ENCODE measurements at regions not wholly inside any gene's neighbourhood (a gene's known extent, or its start where the extent isn't known, plus 50 kb on each side); places are given as distances from the start of the nearest gene placed in this dataset.

DNA sequence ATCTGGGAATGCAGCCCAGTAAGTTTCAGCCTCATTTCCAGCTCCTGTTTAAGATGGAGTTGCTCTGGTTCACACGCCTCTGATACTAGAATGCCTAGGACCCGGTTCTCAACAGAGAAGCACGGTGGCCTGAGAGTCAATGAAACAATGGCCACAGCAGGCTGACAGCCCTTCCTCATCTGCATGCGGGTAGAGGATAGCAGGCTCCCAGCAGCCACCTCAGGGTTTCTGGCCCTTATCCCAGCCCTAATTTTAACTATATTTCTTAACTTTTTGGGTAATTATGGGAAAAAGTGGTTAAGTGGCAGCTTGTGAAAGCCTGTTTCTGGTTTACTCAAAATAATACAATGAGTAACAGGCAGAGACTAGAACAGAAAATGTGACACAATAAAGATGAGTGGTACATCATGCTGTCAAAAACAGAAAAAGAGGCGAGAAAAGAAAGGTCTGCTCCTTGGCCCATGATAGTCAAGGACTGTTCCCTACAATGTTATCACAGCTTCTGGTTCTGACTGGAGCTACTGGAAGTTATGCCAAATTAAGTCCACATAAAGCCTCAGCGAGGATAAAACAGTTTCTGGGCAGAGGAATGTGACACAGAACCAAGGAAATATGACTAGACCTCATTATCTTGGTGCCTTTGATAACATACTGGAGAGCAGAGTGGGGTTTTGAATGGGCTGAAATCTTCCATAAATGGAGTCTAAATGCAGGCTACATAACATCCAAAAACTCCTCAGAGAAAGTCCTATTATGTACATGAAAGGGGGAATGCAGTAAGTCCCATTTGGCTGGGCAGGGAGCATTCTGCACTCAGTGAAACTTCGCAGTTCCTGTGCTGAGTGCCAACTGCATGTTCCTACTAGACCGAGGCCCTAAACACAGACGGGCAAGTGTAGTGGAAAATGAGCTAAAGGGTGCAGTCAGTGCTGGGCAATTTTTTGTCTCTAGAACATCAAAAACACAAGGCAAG is 92.1 kb downstream of the NIBAN1 start:
- no peak for TF ChIP-seq ZFP30 (CRISPR knock-in tag; IDR thresholded peaks at IDR 0.05)
- no peak for TF ChIP-seq ZC3H10 (CRISPR knock-in tag; IDR thresholded peaks at IDR 0.05)
- TF ChIP-seq RARB (CRISPR knock-in tag; IDR thresholded peaks at IDR 0.05), result no peak
- TF ChIP-seq, protein P1, sequence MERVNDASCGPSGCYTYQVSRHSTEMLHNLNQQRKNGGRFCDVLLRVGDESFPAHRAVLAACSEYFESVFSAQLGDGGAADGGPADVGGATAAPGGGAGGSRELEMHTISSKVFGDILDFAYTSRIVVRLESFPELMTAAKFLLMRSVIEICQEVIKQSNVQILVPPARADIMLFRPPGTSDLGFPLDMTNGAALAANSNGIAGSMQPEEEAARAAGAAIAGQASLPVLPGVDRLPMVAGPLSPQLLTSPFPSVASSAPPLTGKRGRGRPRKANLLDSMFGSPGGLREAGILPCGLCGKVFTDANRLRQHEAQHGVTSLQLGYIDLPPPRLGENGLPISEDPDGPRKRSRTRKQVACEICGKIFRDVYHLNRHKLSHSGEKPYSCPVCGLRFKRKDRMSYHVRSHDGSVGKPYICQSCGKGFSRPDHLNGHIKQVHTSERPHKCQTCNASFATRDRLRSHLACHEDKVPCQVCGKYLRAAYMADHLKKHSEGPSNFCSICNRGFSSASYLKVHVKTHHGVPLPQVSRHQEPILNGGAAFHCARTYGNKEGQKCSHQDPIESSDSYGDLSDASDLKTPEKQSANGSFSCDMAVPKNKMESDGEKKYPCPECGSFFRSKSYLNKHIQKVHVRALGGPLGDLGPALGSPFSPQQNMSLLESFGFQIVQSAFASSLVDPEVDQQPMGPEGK (CRISPR knock-in tag; IDR thresholded peaks at IDR 0.05; ENCODE audit: borderline replicate concordance), result no peak
- no peak for TF ChIP-seq OSR1 (CRISPR knock-in tag; IDR thresholded peaks at IDR 0.05)
- TF ChIP-seq TCF4 (CRISPR knock-in tag; IDR thresholded peaks at IDR 0.05; ENCODE audit: borderline replicate concordance), result no peak
- no peak for TF ChIP-seq SNAI2 (CRISPR knock-in tag; IDR thresholded peaks at IDR 0.05)
- TF ChIP-seq, protein P2, sequence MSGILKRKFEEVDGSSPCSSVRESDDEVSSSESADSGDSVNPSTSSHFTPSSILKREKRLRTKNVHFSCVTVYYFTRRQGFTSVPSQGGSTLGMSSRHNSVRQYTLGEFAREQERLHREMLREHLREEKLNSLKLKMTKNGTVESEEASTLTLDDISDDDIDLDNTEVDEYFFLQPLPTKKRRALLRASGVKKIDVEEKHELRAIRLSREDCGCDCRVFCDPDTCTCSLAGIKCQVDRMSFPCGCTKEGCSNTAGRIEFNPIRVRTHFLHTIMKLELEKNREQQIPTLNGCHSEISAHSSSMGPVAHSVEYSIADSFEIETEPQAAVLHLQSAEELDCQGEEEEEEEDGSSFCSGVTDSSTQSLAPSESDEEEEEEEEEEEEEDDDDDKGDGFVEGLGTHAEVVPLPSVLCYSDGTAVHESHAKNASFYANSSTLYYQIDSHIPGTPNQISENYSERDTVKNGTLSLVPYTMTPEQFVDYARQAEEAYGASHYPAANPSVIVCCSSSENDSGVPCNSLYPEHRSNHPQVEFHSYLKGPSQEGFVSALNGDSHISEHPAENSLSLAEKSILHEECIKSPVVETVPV (CRISPR knock-in tag; IDR thresholded peaks at IDR 0.05), result no peak
- TF ChIP-seq, protein P3, sequence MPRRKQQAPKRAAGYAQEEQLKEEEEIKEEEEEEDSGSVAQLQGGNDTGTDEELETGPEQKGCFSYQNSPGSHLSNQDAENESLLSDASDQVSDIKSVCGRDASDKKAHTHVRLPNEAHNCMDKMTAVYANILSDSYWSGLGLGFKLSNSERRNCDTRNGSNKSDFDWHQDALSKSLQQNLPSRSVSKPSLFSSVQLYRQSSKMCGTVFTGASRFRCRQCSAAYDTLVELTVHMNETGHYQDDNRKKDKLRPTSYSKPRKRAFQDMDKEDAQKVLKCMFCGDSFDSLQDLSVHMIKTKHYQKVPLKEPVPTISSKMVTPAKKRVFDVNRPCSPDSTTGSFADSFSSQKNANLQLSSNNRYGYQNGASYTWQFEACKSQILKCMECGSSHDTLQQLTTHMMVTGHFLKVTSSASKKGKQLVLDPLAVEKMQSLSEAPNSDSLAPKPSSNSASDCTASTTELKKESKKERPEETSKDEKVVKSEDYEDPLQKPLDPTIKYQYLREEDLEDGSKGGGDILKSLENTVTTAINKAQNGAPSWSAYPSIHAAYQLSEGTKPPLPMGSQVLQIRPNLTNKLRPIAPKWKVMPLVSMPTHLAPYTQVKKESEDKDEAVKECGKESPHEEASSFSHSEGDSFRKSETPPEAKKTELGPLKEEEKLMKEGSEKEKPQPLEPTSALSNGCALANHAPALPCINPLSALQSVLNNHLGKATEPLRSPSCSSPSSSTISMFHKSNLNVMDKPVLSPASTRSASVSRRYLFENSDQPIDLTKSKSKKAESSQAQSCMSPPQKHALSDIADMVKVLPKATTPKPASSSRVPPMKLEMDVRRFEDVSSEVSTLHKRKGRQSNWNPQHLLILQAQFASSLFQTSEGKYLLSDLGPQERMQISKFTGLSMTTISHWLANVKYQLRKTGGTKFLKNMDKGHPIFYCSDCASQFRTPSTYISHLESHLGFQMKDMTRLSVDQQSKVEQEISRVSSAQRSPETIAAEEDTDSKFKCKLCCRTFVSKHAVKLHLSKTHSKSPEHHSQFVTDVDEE (CRISPR knock-in tag; IDR thresholded peaks at IDR 0.05), result no peak

Data from SK-N-SH treated with all-trans-retinoic acid at 6 μM for 48 hours (cell line).